Ammon's horn (tissue), 1 donor: ENCODE measurements at regions not wholly inside any gene's neighbourhood (a gene's known extent, or its start where the extent isn't known, plus 50 kb on each side); places are given as distances from the start of the nearest gene placed in this dataset.
"Not testable (repeated sequence)": the region's sequence is repeated elsewhere in the genome, so short reads cannot be mapped to it uniquely, and the experiment has no call there.

ENCODE experiments used
- DNase-seq: peaks from one replicate; pipeline ENCODE4 v3.0.0-alpha.2; 2016; ENCODE audit warnings: low spot score

GRCh38 chr20:20793591-20793990, 81.1 kb upstream of the RALGAPA2 start:
- DNase-seq: no peak

- DNase-seq: no peak
Observed at GRCh38 chr20:20791664-20792568, 79.5 kb upstream of the RALGAPA2 start.

GRCh38 chr20:20788308-20788707, 75.9 kb upstream of the RALGAPA2 start:
- no peak for DNase-seq

GRCh38 chr20:20786428-20786827, 74.0 kb upstream of the RALGAPA2 start:
- DNase-seq: peak; percentile 58

GRCh38 chr20:20785226-20785625, 72.8 kb upstream of the RALGAPA2 start:
- DNase-seq: no peak

DNA sequence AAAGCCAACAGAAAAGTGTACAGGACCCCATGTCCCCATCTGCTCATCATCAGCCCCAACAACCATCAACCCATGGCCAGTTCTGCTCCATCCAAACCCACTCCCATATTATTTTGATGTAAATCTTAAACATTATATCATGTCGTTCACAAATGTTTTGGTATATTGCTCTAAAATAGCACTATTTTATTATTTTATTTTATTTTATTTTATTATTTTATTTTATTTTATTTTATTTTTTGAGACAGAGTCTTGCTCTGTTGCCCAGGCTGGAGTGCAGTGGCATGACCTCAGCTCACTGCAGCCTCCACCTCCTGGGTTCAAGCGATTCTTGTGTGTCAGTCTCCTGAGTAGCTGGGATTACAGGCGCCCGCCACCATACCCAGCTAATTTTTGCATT, 72.0 kb upstream of the RALGAPA2 start:
- not testable (repeated sequence) for DNase-seq

GRCh38 chr20:20783450-20783849, 71.0 kb upstream of the RALGAPA2 start:
- DNase-seq: no peak

DNA sequence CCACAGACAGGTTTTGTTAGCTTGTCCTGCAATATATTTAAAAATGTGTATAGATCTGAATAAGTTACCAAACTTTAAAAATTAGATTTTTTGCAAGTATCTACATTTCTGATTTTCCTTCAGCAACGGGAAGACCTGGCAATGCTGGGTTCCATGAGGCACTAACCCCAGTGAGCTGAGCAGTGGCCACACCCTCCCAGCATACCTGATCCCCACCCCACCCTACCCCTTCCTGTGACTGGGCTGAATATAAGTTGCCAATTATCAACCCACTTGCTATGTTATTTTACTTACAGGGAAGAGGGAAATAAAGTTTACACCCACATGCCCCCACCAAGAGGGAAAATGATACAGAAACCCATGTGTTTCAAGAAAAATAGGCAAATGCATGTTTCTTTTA, 70.3 kb upstream of the RALGAPA2 start:
- no peak for DNase-seq

- no peak for DNase-seq
Observed at GRCh38 chr20:20782231-20782630, 69.8 kb upstream of the RALGAPA2 start.

DNA sequence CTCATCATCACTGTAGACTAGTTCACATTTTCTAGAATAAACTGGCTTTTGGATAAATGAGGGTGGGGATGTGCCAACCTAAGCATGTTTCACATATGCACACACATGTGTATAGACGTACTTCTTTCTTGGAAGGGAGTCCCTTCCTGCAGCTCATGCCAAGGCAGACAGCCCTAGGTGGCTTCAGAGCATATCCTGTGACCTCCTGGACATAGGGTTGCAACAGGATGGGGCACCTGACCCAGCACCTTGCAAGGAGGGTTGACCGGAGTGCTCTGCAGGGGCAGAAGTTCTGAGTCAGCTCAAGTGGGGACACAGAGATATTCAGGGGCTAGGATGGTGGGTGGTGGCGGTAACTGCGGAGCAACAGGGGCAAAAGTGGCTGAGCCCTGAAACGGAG, 68.6 kb upstream of the RALGAPA2 start:
- DNase-seq: no peak

DNA sequence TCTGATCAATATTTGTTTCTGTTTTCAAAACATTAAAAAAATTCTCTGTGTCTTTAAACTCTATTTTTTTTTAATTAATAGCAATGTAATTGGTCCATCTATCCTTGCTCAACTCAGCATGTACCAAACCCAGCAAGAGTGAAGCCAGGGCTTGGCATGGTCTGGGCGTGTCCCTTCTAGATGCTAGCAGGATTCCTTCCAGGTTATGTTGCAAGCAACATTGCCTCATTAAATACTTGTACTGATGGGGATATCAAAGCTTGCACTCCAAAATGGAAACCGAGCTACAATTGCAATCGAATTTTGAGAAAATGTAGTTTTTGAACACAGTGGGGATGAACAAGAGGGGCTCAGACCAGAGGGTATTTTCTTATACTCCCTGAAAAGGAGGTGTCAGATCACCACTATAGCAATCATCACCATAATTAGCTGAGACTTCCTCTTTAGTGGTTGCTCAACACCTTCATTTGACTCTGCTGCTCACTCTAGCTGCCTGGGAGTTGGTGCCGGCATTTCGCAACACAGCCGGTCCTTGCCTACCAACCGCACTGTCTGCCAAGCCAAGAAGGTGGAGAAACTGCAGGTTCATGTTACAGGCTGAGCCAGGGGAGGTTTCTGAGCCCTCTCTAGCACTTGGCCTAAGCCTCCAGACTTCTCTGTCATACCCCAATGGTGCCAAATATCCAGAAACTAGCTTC, 67.8 kb upstream of the RALGAPA2 start:
- DNase-seq: peak; percentile 62

DNA sequence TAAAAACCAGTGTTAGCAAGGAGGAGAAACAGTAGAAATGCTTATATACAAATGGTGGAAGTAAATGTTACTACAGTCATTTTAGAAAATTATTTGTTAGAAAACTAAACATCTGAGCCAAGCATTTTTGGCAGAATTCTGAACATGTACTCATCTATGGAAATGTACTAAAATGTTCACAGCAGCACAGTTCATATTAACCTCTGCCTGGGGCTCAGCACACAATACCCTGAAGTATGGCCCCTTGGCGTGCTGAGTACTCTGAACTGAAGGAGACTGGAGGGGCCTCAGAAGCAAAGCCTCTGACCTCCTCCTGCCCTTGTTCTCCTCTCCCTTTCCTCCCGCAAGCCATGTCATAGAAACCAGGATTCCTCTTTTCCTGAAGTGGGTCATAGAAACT, 66.2 kb upstream of the RALGAPA2 start:
- no peak for DNase-seq

DNA sequence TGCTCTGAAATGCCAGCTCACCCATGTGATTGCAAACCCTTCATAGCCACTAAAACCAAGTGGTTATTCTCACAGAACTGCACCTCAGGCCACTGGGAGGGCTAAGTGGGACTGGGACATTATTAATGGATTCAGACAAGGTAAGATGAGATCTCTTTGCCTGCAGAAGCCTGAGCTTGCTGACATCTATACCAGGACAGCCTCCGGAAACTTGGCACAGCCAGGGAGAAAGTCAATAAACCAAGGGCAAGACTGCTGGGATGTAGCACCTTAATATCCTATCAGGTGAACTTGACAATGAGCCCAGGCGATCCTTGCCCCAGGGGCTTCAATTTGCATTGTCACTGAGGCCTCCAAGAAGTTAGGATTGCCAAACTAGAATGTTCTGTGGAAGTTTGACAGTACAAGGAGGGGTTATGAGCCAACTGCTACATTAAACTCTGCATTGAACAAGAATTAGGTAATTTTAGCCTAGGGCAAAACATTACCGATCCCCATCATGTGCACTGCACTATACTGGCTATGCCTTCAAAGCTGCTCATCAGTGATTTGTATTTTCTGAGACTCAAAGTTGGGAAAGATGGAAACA, 60.1 kb upstream of the RALGAPA2 start:
- no peak for DNase-seq

GRCh38 chr20:20768202-20768815, 55.9 kb upstream of the RALGAPA2 start:
- no peak for DNase-seq

GRCh38 chr20:20765696-20766365, 53.4 kb upstream of the RALGAPA2 start:
- no peak for DNase-seq

DNA sequence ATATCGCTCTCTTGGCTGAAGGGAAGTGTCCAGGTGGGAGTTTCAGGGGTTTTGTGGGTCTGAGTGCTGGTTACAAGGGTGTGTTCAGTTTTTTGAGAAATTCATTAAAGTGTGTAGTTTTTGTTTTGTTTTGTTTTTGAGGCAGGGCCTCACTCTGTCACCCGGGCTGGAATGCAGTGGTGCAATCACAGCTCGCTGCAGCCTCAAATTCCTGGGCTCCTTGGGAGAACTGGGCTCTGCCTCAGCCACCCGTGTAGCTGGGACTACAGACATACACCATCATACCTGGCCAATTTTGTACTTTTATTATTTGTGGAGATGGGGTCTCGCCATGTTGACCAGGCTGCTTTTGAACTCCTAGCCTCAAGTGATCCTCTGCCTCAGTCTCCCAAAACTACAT, 51.2 kb upstream of the RALGAPA2 start:
- no peak for DNase-seq
